Right lobe of liver (tissue), 4 donors: ENCODE measurements at regions not wholly inside any gene's neighbourhood (a gene's known extent, or its start where the extent isn't known, plus 50 kb on each side); places are given as distances from the start of the nearest gene placed in this dataset.

Source experiments
- POLR2A ChIP-seq: fragments of 450-650 bp; IDR thresholded peaks from one replicate; pipeline ENCODE4 v1.6.1; 2017; ENCODE audit warnings: antibody characterized with exemption, mild to moderate bottlenecking
- TF ChIP-seq, protein P1 (sequence below), 4 donors: fragments of 200-600 bp in 3 of 4; fragments of 450-650 bp in 1 of 4; IDR thresholded peaks; one replicate each; pipeline versions ENCODE4 v1.5.1 to v1.8.0; 2016 to 2022; ENCODE audit warnings: antibody characterized with exemption in 4 of 4, mild to moderate bottlenecking in 2 of 4
- donor health status: DM: no; HTN: no; CAD: no.
- donor health status: DM: no; HTN: no; CAD: no.
- donor health status: DM: no; HTN: yes; CAD: no.

DNA sequence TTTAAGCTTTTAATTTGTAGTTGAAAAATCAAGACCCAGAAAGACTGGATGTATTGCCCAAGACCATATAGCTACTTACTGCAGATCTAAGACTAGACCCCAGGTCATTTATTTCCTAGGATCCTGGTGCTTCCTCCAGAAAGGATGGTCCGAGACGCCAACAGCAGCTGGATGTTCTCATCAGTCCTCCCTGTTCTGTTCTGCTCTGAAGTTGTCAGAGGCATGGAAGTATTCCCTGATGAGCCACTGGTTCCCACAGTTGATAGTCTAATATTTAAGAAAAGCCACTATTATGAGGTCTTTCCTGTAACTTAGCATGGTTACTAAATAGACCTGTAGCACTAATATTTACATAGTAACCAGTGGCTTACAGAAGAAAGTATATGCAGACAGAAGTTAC lies 393.5 kb downstream of the MTX2 start:
- TF ChIP-seq, protein P1, sequence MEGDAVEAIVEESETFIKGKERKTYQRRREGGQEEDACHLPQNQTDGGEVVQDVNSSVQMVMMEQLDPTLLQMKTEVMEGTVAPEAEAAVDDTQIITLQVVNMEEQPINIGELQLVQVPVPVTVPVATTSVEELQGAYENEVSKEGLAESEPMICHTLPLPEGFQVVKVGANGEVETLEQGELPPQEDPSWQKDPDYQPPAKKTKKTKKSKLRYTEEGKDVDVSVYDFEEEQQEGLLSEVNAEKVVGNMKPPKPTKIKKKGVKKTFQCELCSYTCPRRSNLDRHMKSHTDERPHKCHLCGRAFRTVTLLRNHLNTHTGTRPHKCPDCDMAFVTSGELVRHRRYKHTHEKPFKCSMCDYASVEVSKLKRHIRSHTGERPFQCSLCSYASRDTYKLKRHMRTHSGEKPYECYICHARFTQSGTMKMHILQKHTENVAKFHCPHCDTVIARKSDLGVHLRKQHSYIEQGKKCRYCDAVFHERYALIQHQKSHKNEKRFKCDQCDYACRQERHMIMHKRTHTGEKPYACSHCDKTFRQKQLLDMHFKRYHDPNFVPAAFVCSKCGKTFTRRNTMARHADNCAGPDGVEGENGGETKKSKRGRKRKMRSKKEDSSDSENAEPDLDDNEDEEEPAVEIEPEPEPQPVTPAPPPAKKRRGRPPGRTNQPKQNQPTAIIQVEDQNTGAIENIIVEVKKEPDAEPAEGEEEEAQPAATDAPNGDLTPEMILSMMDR (IDR thresholded peaks at IDR 0.05), result no peak
- TF ChIP-seq POLR2A, result no peak
